ENCODE measurements at regions not wholly inside any gene's neighbourhood (a gene's known extent, or its start where the extent isn't known, plus 50 kb on each side); places are given as distances from the start of the nearest gene placed in this dataset.

GRCh38 chr14:97687944-97688630, 890.9 kb downstream of the VRK1 start:
- Histone ChIP-seq H3K4me1 (ENCODE audit: insufficient read depth) (no peaks in the 10 kb centered on the region), H3K9me3 (ENCODE audit: low read depth) (no peaks in the 10 kb centered on the region), H4K20me1 (ENCODE audit: insufficient read depth, poor library complexity, severe bottlenecking) (no peaks in the 10 kb centered on the region), H2AFZ (no peak overlapping the region), H3K4me3 (no peak overlapping the region), H3K27ac (no peak overlapping the region), H3K36me3 (replicated peaks; ENCODE audit: insufficient read depth, low read depth) (no peaks in the 10 kb centered on the region), H3K9me2 (replicated peaks; ENCODE audit: insufficient read depth) (no peaks in the 10 kb centered on the region), H3K27me3 (no peaks in the 10 kb centered on the region), H3K4me2 (no peak overlapping the region), H3K79me2 (no peaks in the 10 kb centered on the region)
- 75% methylated on average over 6 of the region's 6 CpGs for WGBS (ENCODE audit: low lambda C conversion rate, missing lambda C conversion rate)
- DNase-seq (ENCODE audit: low spot score), result no peak
- TF ChIP-seq EZH2 (IDR thresholded peaks at IDR 0.05; ENCODE audit: borderline replicate concordance) (no peak), EZH2phosphoT487 (IDR thresholded peaks at IDR 0.05; ENCODE audit: low read depth, severe bottlenecking, unreplicated experiment) (no peak), CTCF (IDR thresholded peaks at IDR 0.05; ENCODE audit: poor library complexity) (no peak)

GRCh38 chr14:97688631-97689336, 891.6 kb downstream of the VRK1 start:
- H3K9me3 ChIP-seq (ENCODE audit: low read depth), result no peaks in the 10 kb centered on the region
- no peak overlapping the region for H2AFZ ChIP-seq
- no peaks in the 10 kb centered on the region for H4K20me1 ChIP-seq (ENCODE audit: insufficient read depth, poor library complexity, severe bottlenecking)
- DNase-seq (ENCODE audit: low spot score), result no peak
- no peaks in the 10 kb centered on the region for H3K36me3 ChIP-seq (replicated peaks; ENCODE audit: insufficient read depth, low read depth)
- H3K4me1 ChIP-seq (ENCODE audit: insufficient read depth), result no peaks in the 10 kb centered on the region
- no peaks in the 10 kb centered on the region for H3K79me2 ChIP-seq
- H3K4me3 ChIP-seq, result no peak overlapping the region
- no peaks in the 10 kb centered on the region for H3K27me3 ChIP-seq
- no peak for TF ChIP-seq CTCF (IDR thresholded peaks at IDR 0.05; ENCODE audit: poor library complexity)
- TF ChIP-seq EZH2phosphoT487 (IDR thresholded peaks at IDR 0.05; ENCODE audit: low read depth, severe bottlenecking, unreplicated experiment), result no peak
- TF ChIP-seq EZH2 (IDR thresholded peaks at IDR 0.05; ENCODE audit: borderline replicate concordance), result no peak
- no peak overlapping the region for H3K27ac ChIP-seq
- no peak overlapping the region for H3K4me2 ChIP-seq
- WGBS (ENCODE audit: low lambda C conversion rate, missing lambda C conversion rate), result 67% methylated on average over 10 of the region's 11 CpGs
- no peaks in the 10 kb centered on the region for H3K9me2 ChIP-seq (replicated peaks; ENCODE audit: insufficient read depth)

- DNase-seq (ENCODE audit: low spot score), result no peak
- Histone ChIP-seq H3K4me2 (no peak overlapping the region), H3K79me2 (no peaks in the 10 kb centered on the region), H3K4me3 (no peak overlapping the region), H4K20me1 (ENCODE audit: insufficient read depth, poor library complexity, severe bottlenecking) (no peaks in the 10 kb centered on the region), H3K27ac (no peak overlapping the region), H3K9me2 (replicated peaks; ENCODE audit: insufficient read depth) (no peaks in the 10 kb centered on the region), H3K9me3 (ENCODE audit: low read depth) (no peaks in the 10 kb centered on the region), H2AFZ (no peak overlapping the region), H3K36me3 (replicated peaks; ENCODE audit: insufficient read depth, low read depth) (no peaks in the 10 kb centered on the region), H3K27me3 (no peaks in the 10 kb centered on the region), H3K4me1 (ENCODE audit: insufficient read depth) (no peaks in the 10 kb centered on the region)
- TF ChIP-seq EZH2 (IDR thresholded peaks at IDR 0.05; ENCODE audit: borderline replicate concordance) (no peak), CTCF (IDR thresholded peaks at IDR 0.05; ENCODE audit: poor library complexity) (no peak), EZH2phosphoT487 (IDR thresholded peaks at IDR 0.05; ENCODE audit: low read depth, severe bottlenecking, unreplicated experiment) (no peak)
- 63% methylated on average over 6 of the region's 6 CpGs for WGBS (ENCODE audit: low lambda C conversion rate, missing lambda C conversion rate)
Observed at GRCh38 chr14:97692084-97692483, 894.9 kb downstream of the VRK1 start.
